Gastroesophageal sphincter (tissue), 4 donors: ENCODE measurements at regions not wholly inside any gene's neighbourhood (a gene's known extent, or its start where the extent isn't known, plus 50 kb on each side); places are given as distances from the start of the nearest gene placed in this dataset.

Experiments used
- ATAC-seq: fragments of 150-250 bp; one replicate; pipeline ENCODE4 v1.9.1; 2016; ENCODE audit warnings: mild to moderate bottlenecking, moderate library complexity
- H3K27ac ChIP-seq, 4 donors: fragments of 200-600 bp; sonication (generic) in 3 of 4; 1 replicate in 3 of 4; 2 replicates in 1 of 4; pipeline ENCODE4 v1.5.1; 2016 to 2019
- H3K27me3 ChIP-seq: fragments of 200-600 bp; sonication (generic); one replicate; pipeline ENCODE4 v1.5.1; 2019
- H3K36me3 ChIP-seq, 2 donors: fragments of 200-600 bp; sonication (generic); one replicate each; pipeline ENCODE4 v1.5.1; 2019; ENCODE audit warnings: control low read depth in 1 of 2
- H3K4me1 ChIP-seq, 3 donors: fragments of 200-600 bp; sonication (generic); 1 replicate in 2 of 3; 2 replicates in 1 of 3; pipeline ENCODE4 v1.5.1; 2016 to 2019; ENCODE audit warnings: control low read depth in 2 of 3
- H3K4me3 ChIP-seq, 2 donors: fragments of 200-600 bp; sonication (generic); one replicate each; pipeline ENCODE4 v1.5.1; 2019; ENCODE audit warnings: mild to moderate bottlenecking in 1 of 2, moderate library complexity in 1 of 2
- H3K9me3 ChIP-seq, 3 donors: fragments of 200-600 bp; sonication (generic); one replicate each; pipeline ENCODE4 v1.5.1; 2017 to 2019; ENCODE audit warnings: control low read depth in 2 of 3
- CTCF ChIP-seq, 4 experiments: fragments of 200-600 bp in 2 of 4; fragments of 450-650 bp in 2 of 4; sonication (generic) in 1 of 4; IDR thresholded peaks; one replicate each; pipeline ENCODE4 v1.5.1; 2017 to 2019; ENCODE audit warnings: antibody characterized with exemption in 4 of 4, mild to moderate bottlenecking in 2 of 4, moderate library complexity in 2 of 4
- EP300 ChIP-seq: sonication (generic); formaldehyde crosslinking; IDR thresholded peaks from one replicate; pipeline ENCODE4 v1.6.1; 2017; ENCODE audit warnings: antibody characterized with exemption, mild to moderate bottlenecking
- POLR2A ChIP-seq, 2 donors: fragments of 450-650 bp; IDR thresholded peaks; one replicate each; pipeline ENCODE4 v1.6.1; 2017; ENCODE audit warnings: antibody characterized with exemption in 2 of 2, mild to moderate bottlenecking in 2 of 2, moderate library complexity in 1 of 2
- POLR2AphosphoS5 ChIP-seq: sonication (generic); formaldehyde crosslinking; IDR thresholded peaks from one replicate; pipeline ENCODE4 v1.6.1; 2017; ENCODE audit warnings: antibody characterized with exemption
- WGBS, 2 donors: methylation state at CpG; one replicate each; pipeline ENCODE4 v1.1.5; 2018; ENCODE audit warnings: low coverage in 1 of 2; 5-methylcytosine and 5-hydroxymethylcytosine counted together

- Histone ChIP-seq H3K4me1 (no peaks in the 10 kb centered on the region), H3K36me3 (no peaks in the 10 kb centered on the region), H3K9me3 (no peaks in the 10 kb centered on the region), H3K27me3 (no peaks in the 10 kb centered on the region), H3K4me3 (no peak overlapping the region), H3K27ac (no peak overlapping the region)
- no peak for TF ChIP-seq POLR2A (IDR thresholded peaks at IDR 0.05)
- ATAC-seq = no peak
- 75 to 78% methylated on average over 4 to 5 of the region's 5 CpGs for WGBS, 2 donors
Measured at GRCh38 chr2:76478266-76479035, 767.7 kb upstream of the GCFC2 start.

GRCh38 chr2:76472946-76473345, 762.2 kb upstream of the GCFC2 start:
- WGBS, 2 donors = 89 to 94% methylated on average over 3 to 4 of the region's 4 CpGs
- Histone ChIP-seq H3K9me3 (no peaks in the 10 kb centered on the region), H3K27me3 (no peaks in the 10 kb centered on the region), H3K4me3 (no peak overlapping the region), H3K4me1 (no peaks in the 10 kb centered on the region), H3K27ac (no peak overlapping the region), H3K36me3 (no peaks in the 10 kb centered on the region)
- TF ChIP-seq POLR2AphosphoS5 (no peak), CTCF (IDR thresholded peaks at IDR 0.05) (no peak), POLR2A (IDR thresholded peaks at IDR 0.05) (no peak), EP300 (no peak)
- ATAC-seq = no peak

GRCh38 chr2:76469066-76469465, 758.4 kb upstream of the GCFC2 start:
- no peaks in the 10 kb centered on the region for H3K27me3 ChIP-seq
- H3K36me3 ChIP-seq = no peaks in the 10 kb centered on the region
- no peak for TF ChIP-seq POLR2AphosphoS5
- no peak for TF ChIP-seq CTCF (IDR thresholded peaks at IDR 0.05)
- no peak for ATAC-seq
- WGBS, 2 donors = 37 to 61% methylated on average over 4 of the region's 4 CpGs
- no peaks in the 10 kb centered on the region for H3K9me3 ChIP-seq
- no peak overlapping the region for H3K4me3 ChIP-seq
- H3K4me1 ChIP-seq = no peaks in the 10 kb centered on the region
- H3K27ac ChIP-seq = no peak overlapping the region

GRCh38 chr2:76467326-76467725, 756.6 kb upstream of the GCFC2 start:
- H3K4me3 ChIP-seq = no peak overlapping the region
- H3K27me3 ChIP-seq = no peaks in the 10 kb centered on the region
- H3K27ac ChIP-seq = no peak overlapping the region
- TF ChIP-seq POLR2A (IDR thresholded peaks at IDR 0.05) = no peak
- TF ChIP-seq EP300 = no peak
- no peak for TF ChIP-seq CTCF (IDR thresholded peaks at IDR 0.05)
- TF ChIP-seq POLR2AphosphoS5 = no peak
- 77 to 100% methylated on average over 1 to 2 of the region's 2 CpGs for WGBS, 2 donors
- H3K9me3 ChIP-seq = no peaks in the 10 kb centered on the region
- no peaks in the 10 kb centered on the region for H3K4me1 ChIP-seq
- ATAC-seq = no peak
- no peaks in the 10 kb centered on the region for H3K36me3 ChIP-seq

- TF ChIP-seq EP300 = no peak
- TF ChIP-seq POLR2AphosphoS5 = no peak
- no peak for TF ChIP-seq POLR2A (IDR thresholded peaks at IDR 0.05)
- no peak for TF ChIP-seq CTCF (IDR thresholded peaks at IDR 0.05)
- H3K36me3 ChIP-seq = no peaks in the 10 kb centered on the region
- WGBS, 2 donors = 52 to 86% methylated on average over 2 of the region's 2 CpGs
- no peak for ATAC-seq
- H3K27me3 ChIP-seq = no peaks in the 10 kb centered on the region
- no peaks in the 10 kb centered on the region for H3K4me1 ChIP-seq
- H3K9me3 ChIP-seq = no peaks in the 10 kb centered on the region
- H3K4me3 ChIP-seq = no peak overlapping the region
- H3K27ac ChIP-seq = no peak overlapping the region
Measured at GRCh38 chr2:76464310-76464709, 753.6 kb upstream of the GCFC2 start.
